A549 (cell line): ENCODE measurements at regions not wholly inside any gene's neighbourhood (a gene's known extent, or its start where the extent isn't known, plus 50 kb on each side); places are given as distances from the start of the nearest gene placed in this dataset.

Experiments used
- ATAC-seq, 2 experiments: fragments of 200-7000 bp in 1 of 2; fragments of >200 bp in 1 of 2; cut with Nextera tagmentation in 1 of 2; cut with Tn5 transposase in 1 of 2; 3 replicates each; pipeline versions ENCODE4 v1.8.0 to v1.9.1; 2018 to 2020; ENCODE audit warnings: mild to moderate bottlenecking in 1 of 2, moderate library complexity in 1 of 2
- CTCF ChIA-PET: fragments of 300-600 bp; sonication (Branson Sonifier 250); formaldehyde crosslinking; extraction: SDS; loops from one replicate; lab custom pipeline; 2021; ENCODE audit warnings: antibody characterized with exemption, inconsistent platforms; lab: Yijun Ruan, JAX
- POLR2A ChIA-PET: fragments of 350-600 bp; formaldehyde crosslinking; extraction: SDS; loops from one replicate; lab custom pipeline; 2021; ENCODE audit warnings: antibody characterized with exemption, inconsistent platforms; lab: Yijun Ruan, JAX
- DNase-seq, 2 experiments: peaks; one replicate each; pipeline versions ENCODE4 v3.0.0 to v3.0.0-alpha.2; 2011 to 2016; ENCODE audit warnings: low read depth in 1 of 2, low spot score in 1 of 2
- FAIRE-seq: peaks from 2 replicates; lab custom pipeline; 2011; peaks lifted over from hg19 to GRCh38; lab: Jason Lieb, UNC
- H3K27ac ChIP-seq, 2 experiments: fragments of >200 bp; sonication (Bioruptor Twin); formaldehyde crosslinking; 3 replicates each; pipeline ENCODE4 v1.5.1; 2016 to 2017
- H3K4me1 ChIP-seq: fragments of >200 bp; sonication (Bioruptor Twin); formaldehyde crosslinking; 3 replicates; pipeline ENCODE4 v1.6.1; 2016
- H3K4me2 ChIP-seq: fragments of >200 bp; sonication (Bioruptor Twin); formaldehyde crosslinking; 3 replicates; pipeline ENCODE4 v1.6.1; 2016
- H3K4me3 ChIP-seq: fragments of >200 bp; sonication (Bioruptor Twin); formaldehyde crosslinking; 3 replicates; pipeline ENCODE4 v1.5.1; 2016
- H3K9me3 ChIP-seq: fragments of >200 bp; sonication (Bioruptor Twin); formaldehyde crosslinking; 3 replicates; pipeline ENCODE4 v1.6.1; 2016
- CBX8 ChIP-seq: fragments of 200-600 bp; sonication (generic); IDR thresholded peaks from 2 replicates; pipeline ENCODE4 v1.6.1; 2016
- EP300 ChIP-seq, 2 experiments: fragments of >200 bp; sonication (Bioruptor Twin); formaldehyde crosslinking; IDR thresholded peaks; 2 replicates in 1 of 2; 3 replicates in 1 of 2; pipeline ENCODE4 v1.6.1; 2016 to 2017
- ESRRA ChIP-seq: fragments of 150-350 bp; IDR thresholded peaks from 2 replicates; pipeline ENCODE4 v1.6.1; 2014; ENCODE audit warnings: mild to moderate bottlenecking, low read length, borderline replicate concordance
- FOSL2 ChIP-seq, 2 experiments: fragments of 450-650 bp in 1 of 2; fragments of >200 bp in 1 of 2; sonication (Bioruptor Twin) in 1 of 2; formaldehyde crosslinking; IDR thresholded peaks; 2 replicates each; pipeline versions ENCODE4 v1.5.0 to v1.6.1; 2016 to 2020; ENCODE audit warnings: mild to moderate bottlenecking in 1 of 2, moderate library complexity in 1 of 2
- FOXS1 ChIP-seq: fragments of 250-450 bp; sonication (Bioruptor Pico); IDR thresholded peaks from 2 replicates; pipeline ENCODE4 v1.5.0; 2020; ENCODE audit warnings: mild to moderate bottlenecking, moderate library complexity
- HEYL ChIP-seq: fragments of 250-450 bp; sonication (Bioruptor Pico); IDR thresholded peaks from 2 replicates; pipeline ENCODE4 v1.8.0; 2021; ENCODE audit warnings: mild to moderate bottlenecking, moderate library complexity
- HOXB5 ChIP-seq: fragments of 250-450 bp; sonication (Bioruptor Pico); IDR thresholded peaks from 2 replicates; pipeline ENCODE4 v1.5.0; 2020; ENCODE audit warnings: mild to moderate bottlenecking, moderate library complexity
- KDM1A ChIP-seq: fragments of 200-600 bp; sonication (generic); IDR thresholded peaks from 2 replicates; pipeline ENCODE4 v1.6.1; 2016; ENCODE audit warnings: low read depth, mild to moderate bottlenecking
- KDM5A ChIP-seq: fragments of 200-600 bp; sonication (generic); IDR thresholded peaks from 2 replicates; pipeline ENCODE4 v1.6.1; 2016; ENCODE audit warnings: antibody characterized with exemption, mild to moderate bottlenecking
- MYC ChIP-seq: IDR thresholded peaks from 2 replicates; pipeline ENCODE4 v1.6.1; 2012; ENCODE audit warnings: mild to moderate bottlenecking, inconsistent platforms, low read length, improper control_type of control experiment, borderline replicate concordance
- NPAS2 ChIP-seq: fragments of 250-450 bp; sonication (Bioruptor Pico); IDR thresholded peaks from 2 replicates; pipeline ENCODE4 v1.8.0; 2022; ENCODE audit warnings: mild to moderate bottlenecking, moderate library complexity, borderline replicate concordance
- PHF8 ChIP-seq: fragments of 200-600 bp; sonication (generic); IDR thresholded peaks from 2 replicates; pipeline ENCODE4 v1.6.1; 2016; ENCODE audit warnings: low read depth, mild to moderate bottlenecking, antibody characterized with exemption, moderate library complexity, borderline replicate concordance
- RARB ChIP-seq: fragments of 250-450 bp; sonication (Bioruptor Pico); IDR thresholded peaks from 2 replicates; pipeline ENCODE4 v1.8.0; 2021; ENCODE audit warnings: mild to moderate bottlenecking, moderate library complexity
- RCOR1 ChIP-seq: fragments of 150-350 bp; IDR thresholded peaks from 2 replicates; pipeline ENCODE4 v1.6.1; 2014; ENCODE audit warnings: antibody characterized with exemption, low read length, low read depth
- SMC3 ChIP-seq: fragments of >200 bp; sonication (Bioruptor Twin); formaldehyde crosslinking; IDR thresholded peaks from 3 replicates; pipeline ENCODE4 v1.6.1; 2018; ENCODE audit warnings: inconsistent platforms
- TP53 ChIP-seq: fragments of 250-450 bp; sonication (Bioruptor Pico); IDR thresholded peaks from 2 replicates; pipeline ENCODE4 v1.5.0; 2021; ENCODE audit warnings: mild to moderate bottlenecking, moderate library complexity
- ZC3H11A ChIP-seq: fragments of 450-650 bp; IDR thresholded peaks from 2 replicates; pipeline ENCODE4 v1.6.1; 2014; ENCODE audit warnings: antibody characterized with exemption, mild to moderate bottlenecking
- ZFP36 ChIP-seq: fragments of 450-650 bp; IDR thresholded peaks from 2 replicates; pipeline ENCODE4 v1.6.1; 2014; ENCODE audit warnings: borderline replicate concordance; ENCODE audit not compliant: partially characterized antibody
- ZNF302 ChIP-seq: fragments of 250-450 bp; sonication (Bioruptor Pico); IDR thresholded peaks from 2 replicates; pipeline ENCODE4 v1.9.0; 2021; ENCODE audit warnings: inconsistent platforms, mild to moderate bottlenecking, moderate library complexity
- WGBS: methylation state at CpG from one replicate; pipeline ENCODE4 v1.1.6; 2017; ENCODE audit errors: missing lambda C conversion rate; 5-methylcytosine and 5-hydroxymethylcytosine counted together
- TF ChIP-seq, protein P1 (sequence below): fragments of 450-650 bp; IDR thresholded peaks from 2 replicates; pipeline ENCODE4 v1.6.1; 2014; ENCODE audit warnings: antibody characterized with exemption
- TF ChIP-seq, protein P2 (sequence below): fragments of >200 bp; sonication (Bioruptor Twin); formaldehyde crosslinking; IDR thresholded peaks from 3 replicates; pipeline ENCODE4 v1.5.1; 2016

DNA sequence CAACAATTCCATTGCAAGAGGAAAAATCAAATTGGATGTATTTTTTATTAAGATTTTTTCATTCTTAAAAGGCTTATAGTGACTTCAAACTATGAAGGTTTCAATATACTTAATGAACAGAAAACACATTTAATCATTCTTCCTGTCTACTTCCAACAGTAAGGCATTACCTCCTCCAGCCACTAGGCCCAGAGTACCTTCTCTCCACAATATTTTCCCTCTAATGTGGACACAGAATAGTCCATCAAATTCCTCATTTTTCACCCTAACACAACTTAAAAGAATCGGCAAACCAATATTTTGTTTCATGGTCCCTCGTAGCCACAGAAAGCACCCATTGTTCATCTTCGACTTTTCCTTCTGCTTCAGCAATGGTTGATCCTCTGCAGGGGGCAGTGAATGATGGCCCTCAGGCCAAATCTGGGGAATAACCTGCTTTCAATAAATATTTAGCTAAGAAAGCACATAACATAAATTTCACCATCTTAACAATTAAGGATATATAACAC lies 335.4 kb upstream of the ID4 start:
- FAIRE-seq (no peak), ATAC-seq (no peak), DNase-seq (no peak)
- no peak overlapping the region for H3K4me3 ChIP-seq
- H3K4me1 ChIP-seq = no peaks in the 10 kb centered on the region
- H3K4me2 ChIP-seq = no peak overlapping the region
- H3K27ac ChIP-seq = no peak overlapping the region
- CTCF ChIA-PET = no interaction called here
- H3K9me3 ChIP-seq = peaks cover 6% of the 10 kb centered on the region; the same call in 2 of the 3 replicates
- 39% methylated on average over 3 of the region's 3 CpGs for WGBS
- POLR2A ChIA-PET = no interaction called here
- TF ChIP-seq KDM5A = no peak
- TF ChIP-seq ZFP36 = no peak
- no peak for TF ChIP-seq FOSL2 (IDR thresholded peaks at IDR 0.05)
- TF ChIP-seq FOSL2 (CRISPR knock-in tag; IDR thresholded peaks at IDR 0.05) = no peak
- no peak for TF ChIP-seq KDM1A
- TF ChIP-seq, protein P1, sequence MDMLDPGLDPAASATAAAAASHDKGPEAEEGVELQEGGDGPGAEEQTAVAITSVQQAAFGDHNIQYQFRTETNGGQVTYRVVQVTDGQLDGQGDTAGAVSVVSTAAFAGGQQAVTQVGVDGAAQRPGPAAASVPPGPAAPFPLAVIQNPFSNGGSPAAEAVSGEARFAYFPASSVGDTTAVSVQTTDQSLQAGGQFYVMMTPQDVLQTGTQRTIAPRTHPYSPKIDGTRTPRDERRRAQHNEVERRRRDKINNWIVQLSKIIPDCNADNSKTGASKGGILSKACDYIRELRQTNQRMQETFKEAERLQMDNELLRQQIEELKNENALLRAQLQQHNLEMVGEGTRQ = no peak
- TF ChIP-seq MYC = no peak
- no peak for TF ChIP-seq FOXS1 (CRISPR knock-in tag)

DNA sequence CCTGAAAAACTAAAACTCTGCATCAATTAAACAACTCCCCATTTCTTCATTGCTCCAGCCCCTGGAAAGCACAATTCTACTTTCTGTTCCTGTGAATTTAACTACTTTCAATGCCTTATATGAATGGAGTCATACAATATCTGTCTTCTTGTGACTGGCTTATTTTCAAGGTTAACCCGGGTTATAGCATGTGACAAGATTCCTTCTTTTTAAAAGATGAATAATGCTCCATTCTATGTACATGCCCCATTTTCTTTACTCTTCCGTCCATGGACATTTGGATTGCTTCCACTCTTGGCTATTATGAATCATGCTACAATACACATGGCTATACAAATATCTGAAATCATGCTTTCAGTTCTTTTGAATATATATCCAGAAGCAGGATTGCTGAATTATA lies 334.9 kb upstream of the ID4 start:
- TF ChIP-seq ZNF302 (no peak), ZC3H11A (no peak), CBX8 (no peak), SMC3 (no peak), FOSL2 (IDR thresholded peaks at IDR 0.05) (no peak), FOSL2 (CRISPR knock-in tag; IDR thresholded peaks at IDR 0.05) (no peak), HEYL (no peak), NPAS2 (no peak), HOXB5 (CRISPR knock-in tag) (no peak), RARB (CRISPR knock-in tag) (no peak), TP53 (no peak), RCOR1 (no peak), EP300 (IDR thresholded peaks at IDR 0.05) (no peak), ESRRA (no peak), PHF8 (no peak)
- TF ChIP-seq, protein P2, sequence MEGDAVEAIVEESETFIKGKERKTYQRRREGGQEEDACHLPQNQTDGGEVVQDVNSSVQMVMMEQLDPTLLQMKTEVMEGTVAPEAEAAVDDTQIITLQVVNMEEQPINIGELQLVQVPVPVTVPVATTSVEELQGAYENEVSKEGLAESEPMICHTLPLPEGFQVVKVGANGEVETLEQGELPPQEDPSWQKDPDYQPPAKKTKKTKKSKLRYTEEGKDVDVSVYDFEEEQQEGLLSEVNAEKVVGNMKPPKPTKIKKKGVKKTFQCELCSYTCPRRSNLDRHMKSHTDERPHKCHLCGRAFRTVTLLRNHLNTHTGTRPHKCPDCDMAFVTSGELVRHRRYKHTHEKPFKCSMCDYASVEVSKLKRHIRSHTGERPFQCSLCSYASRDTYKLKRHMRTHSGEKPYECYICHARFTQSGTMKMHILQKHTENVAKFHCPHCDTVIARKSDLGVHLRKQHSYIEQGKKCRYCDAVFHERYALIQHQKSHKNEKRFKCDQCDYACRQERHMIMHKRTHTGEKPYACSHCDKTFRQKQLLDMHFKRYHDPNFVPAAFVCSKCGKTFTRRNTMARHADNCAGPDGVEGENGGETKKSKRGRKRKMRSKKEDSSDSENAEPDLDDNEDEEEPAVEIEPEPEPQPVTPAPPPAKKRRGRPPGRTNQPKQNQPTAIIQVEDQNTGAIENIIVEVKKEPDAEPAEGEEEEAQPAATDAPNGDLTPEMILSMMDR = no peak
- Histone ChIP-seq H3K4me1 (no peaks in the 10 kb centered on the region), H3K4me3 (no peak overlapping the region), H3K9me3 (peaks cover 6% of the 10 kb centered on the region; the same call in 2 of the 3 replicates), H3K27ac (no peak overlapping the region), H3K4me2 (no peak overlapping the region)
- WGBS = 53% methylated on average over 2 of the region's 2 CpGs
- POLR2A ChIA-PET = no interaction called here
- no peak for DNase-seq
- no peak for ATAC-seq
- CTCF ChIA-PET = no interaction called here
- FAIRE-seq = no peak

DNA sequence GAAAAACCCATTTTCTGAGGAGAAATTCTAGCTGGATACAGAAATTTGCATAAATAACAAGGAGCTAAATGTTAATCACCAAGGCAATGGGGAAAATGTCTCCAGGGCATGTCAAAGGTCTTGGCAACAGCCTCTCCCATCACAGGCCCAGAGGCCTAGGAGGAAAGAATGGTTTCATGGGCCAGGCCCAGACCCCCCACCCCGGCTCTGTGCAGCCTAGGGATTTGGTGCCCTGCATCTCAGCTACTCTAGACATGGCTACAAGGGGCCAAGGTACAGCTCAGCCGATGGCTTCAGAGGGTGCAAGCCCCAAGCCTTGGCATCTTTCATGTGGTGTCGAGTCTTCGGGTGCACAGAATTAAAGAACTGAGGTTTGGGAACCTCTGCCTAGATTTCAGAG lies 321.2 kb upstream of the ID4 start:
- peak; percentile 53 for TF ChIP-seq ZFP36
- TF ChIP-seq NPAS2 = no peak
- H3K4me3 ChIP-seq = no peak overlapping the region
- no peak for DNase-seq

More for the DNA sequence above, 321.2 kb upstream of the ID4 start:
- CTCF ChIA-PET = no interaction called here
- no peak overlapping the region for H3K4me2 ChIP-seq
- FAIRE-seq (no peak), ATAC-seq (no peak)
- POLR2A ChIA-PET = no interaction called here
- peaks cover 10% of the 10 kb centered on the region; the same call in 1 of the 3 replicates for H3K9me3 ChIP-seq
- no peak overlapping the region for H3K27ac ChIP-seq
- WGBS = 8% methylated on average over 2 of the region's 4 CpGs
- no peaks in the 10 kb centered on the region for H3K4me1 ChIP-seq
